HG02973 (cell line): ENCODE measurements at regions not wholly inside any gene's neighbourhood (a gene's known extent, or its start where the extent isn't known, plus 50 kb on each side); places are given as distances from the start of the nearest gene placed in this dataset.

ENCODE experiments used
- ATAC-seq: cut with Tn5 transposase; IDR thresholded peaks from one replicate; pipeline ENCODE4 v1.9.1; 2021; ENCODE audit warnings: moderate library complexity; ENCODE audit not compliant: unreplicated experiment

- no peak for ATAC-seq
These were observed 504.2 kb downstream of the ENC1 start for GRCh38 chr5:74136276-74136825.

- no peak for ATAC-seq
These were observed 505.5 kb downstream of the ENC1 start for GRCh38 chr5:74135033-74135432.

- ATAC-seq = no peak
These were observed 506.5 kb downstream of the ARHGEF28 start for GRCh38 chr5:74132485-74132884.

- no peak for ATAC-seq
These were observed 505.3 kb downstream of the ARHGEF28 start for GRCh38 chr5:74131250-74131649.

GRCh38 chr5:74130155-74130897, 504.3 kb downstream of the ARHGEF28 start:
- ATAC-seq = no peak

GRCh38 chr5:74127381-74128320, 501.7 kb downstream of the ARHGEF28 start:
- no peak for ATAC-seq

GRCh38 chr5:74126294-74126693, 500.3 kb downstream of the ARHGEF28 start:
- ATAC-seq = no peak

GRCh38 chr5:74124826-74125225, 498.8 kb downstream of the ARHGEF28 start:
- ATAC-seq = no peak

GRCh38 chr5:74123929-74124328, 497.9 kb downstream of the ARHGEF28 start:
- no peak for ATAC-seq

GRCh38 chr5:74122979-74123590, 497.1 kb downstream of the ARHGEF28 start:
- ATAC-seq = no peak

GRCh38 chr5:74122175-74122574, 496.2 kb downstream of the ARHGEF28 start:
- ATAC-seq = no peak

- ATAC-seq = no peak
These were observed 494.6 kb downstream of the ARHGEF28 start for GRCh38 chr5:74120585-74120984.

- ATAC-seq = no peak
These were observed 492.1 kb downstream of the ARHGEF28 start for GRCh38 chr5:74118071-74118470.

- no peak for ATAC-seq
These were observed 491.0 kb downstream of the ARHGEF28 start for GRCh38 chr5:74116984-74117383.

- ATAC-seq = no peak
These were observed 490.3 kb downstream of the ARHGEF28 start for GRCh38 chr5:74116266-74116665.

- ATAC-seq = no peak
These were observed 487.9 kb downstream of the ARHGEF28 start for GRCh38 chr5:74113927-74114326.

GRCh38 chr5:74113196-74113540, 487.2 kb downstream of the ARHGEF28 start:
- no peak for ATAC-seq

GRCh38 chr5:74112372-74113195, 486.6 kb downstream of the ARHGEF28 start:
- no peak for ATAC-seq

- no peak for ATAC-seq
These were observed 485.8 kb downstream of the ARHGEF28 start for GRCh38 chr5:74111764-74112163.

GRCh38 chr5:74109344-74109743, 483.3 kb downstream of the ARHGEF28 start:
- no peak for ATAC-seq
